ENCODE measurements at regions not wholly inside any gene's neighbourhood (a gene's known extent, or its start where the extent isn't known, plus 50 kb on each side); places are given as distances from the start of the nearest gene placed in this dataset.
A peak's percentile ranks its signal among the peaks of the same experiment; 100 is the strongest.
"Not testable (repeated sequence)": the region's sequence is repeated elsewhere in the genome, so short reads cannot be mapped to it uniquely, and the experiment has no call there.

- H3K36me3 ChIP-seq (ENCODE audit: control insufficient read depth in 2 of 2, extremely low read depth in 1 of 2, insufficient read depth in 2 of 2, low read length in 2 of 2); H3K27me3 ChIP-seq (ENCODE audit: control insufficient read depth, extremely low read depth, insufficient read depth, low read length); H3K4me1 ChIP-seq (ENCODE audit: control insufficient read depth, extremely low read depth, insufficient read depth, low read length); DNase-seq (ENCODE audit: low read depth, low spot score); H4K20me1 ChIP-seq (ENCODE audit: control insufficient read depth, extremely low read depth, insufficient read depth, low read length); H3K4me3 ChIP-seq (ENCODE audit: control insufficient read depth in 2 of 3, extremely low read depth in 1 of 3, insufficient read depth in 2 of 3, low read depth in 1 of 3, low read length in 3 of 3); dilution Hi-C loops (cut with MboI; ENCODE audit: extremely low pct_ligation_motif_present, low sequenced_read_pairs); H3K9me3 ChIP-seq (ENCODE audit: control insufficient read depth, low read depth, low read length); H3K9me1 ChIP-seq (ENCODE audit: control insufficient read depth, extremely low read depth, insufficient read depth, low read length); FAIRE-seq; H3K27ac ChIP-seq (ENCODE audit: control insufficient read depth, insufficient read depth, low read length); H3K79me2 ChIP-seq (ENCODE audit: control insufficient read depth, insufficient read depth, low read length); H2AFZ ChIP-seq (ENCODE audit: control insufficient read depth, low read length); H3K4me2 ChIP-seq (ENCODE audit: control insufficient read depth, extremely low read depth, insufficient read depth, low read depth, low read length); H3K9ac ChIP-seq (ENCODE audit: control insufficient read depth, extremely low read depth, insufficient read depth, low read length): not testable (repeated sequence)
These were observed 371.8 kb downstream of the SRGAP2C start for GRCh38 chr1:121556560-121556959.

GRCh38 chr1:121558034-121558433 lies 373.3 kb downstream of the SRGAP2C start:
- dilution Hi-C loops (cut with MboI; ENCODE audit: extremely low pct_ligation_motif_present, low sequenced_read_pairs) = not testable (repeated sequence)

GRCh38 chr1:121558514-121558913 lies 373.7 kb downstream of the SRGAP2C start:
- H3K79me2 ChIP-seq (ENCODE audit: control insufficient read depth, insufficient read depth, low read length) = no peaks in the 10 kb centered on the region
- dilution Hi-C loops (cut with MboI; ENCODE audit: extremely low pct_ligation_motif_present, low sequenced_read_pairs) = no loop called here
- H3K27me3 ChIP-seq (ENCODE audit: control insufficient read depth, extremely low read depth, insufficient read depth, low read length) = no peaks in the 10 kb centered on the region
- H3K9ac ChIP-seq (ENCODE audit: control insufficient read depth, extremely low read depth, insufficient read depth, low read length) = no peak overlapping the region
- no peaks in the 10 kb centered on the region for H3K9me3 ChIP-seq (ENCODE audit: control insufficient read depth, low read depth, low read length)
- peak overlapping the region; percentile 30 for H3K4me2 ChIP-seq (ENCODE audit: control insufficient read depth, extremely low read depth, insufficient read depth, low read depth, low read length)
- no peaks in the 10 kb centered on the region for H3K36me3 ChIP-seq (ENCODE audit: control insufficient read depth in 2 of 2, extremely low read depth in 1 of 2, insufficient read depth in 2 of 2, low read length in 2 of 2)
- no peak for TF ChIP-seq CTCF (optimal IDR thresholded peaks at IDR 0.05 in 1 of 3, IDR thresholded peaks at IDR 0.05 in 1 of 3, conservative IDR thresholded peaks at IDR 0.05 in 1 of 3; ENCODE audit: extremely low read depth in 1 of 3, insufficient read depth in 2 of 3, low read length in 3 of 3)
- no peak for TF ChIP-seq EZH2 (IDR thresholded peaks at IDR 0.05; ENCODE audit: low read length)
- H2AFZ ChIP-seq (ENCODE audit: control insufficient read depth, low read length) = no peak overlapping the region
- H4K20me1 ChIP-seq (ENCODE audit: control insufficient read depth, extremely low read depth, insufficient read depth, low read length) = no peaks in the 10 kb centered on the region
- FAIRE-seq (peak; percentile 76), DNase-seq (ENCODE audit: low read depth, low spot score) (peak; percentile 15)
- no peak overlapping the region for H3K4me3 ChIP-seq (ENCODE audit: control insufficient read depth in 2 of 3, extremely low read depth in 1 of 3, insufficient read depth in 2 of 3, low read depth in 1 of 3, low read length in 3 of 3)
- H3K4me1 ChIP-seq (ENCODE audit: control insufficient read depth, extremely low read depth, insufficient read depth, low read length) = no peaks in the 10 kb centered on the region
- H3K27ac ChIP-seq (ENCODE audit: control insufficient read depth, insufficient read depth, low read length) = no peak overlapping the region
- H3K9me1 ChIP-seq (ENCODE audit: control insufficient read depth, extremely low read depth, insufficient read depth, low read length) = no peaks in the 10 kb centered on the region

More at GRCh38 chr1:121558034-121558433, 373.3 kb downstream of the SRGAP2C start:
- not testable (repeated sequence) for H3K4me3 ChIP-seq (ENCODE audit: control insufficient read depth in 2 of 3, extremely low read depth in 1 of 3, insufficient read depth in 2 of 3, low read depth in 1 of 3, low read length in 3 of 3); H3K27me3 ChIP-seq (ENCODE audit: control insufficient read depth, extremely low read depth, insufficient read depth, low read length); H3K4me1 ChIP-seq (ENCODE audit: control insufficient read depth, extremely low read depth, insufficient read depth, low read length); DNase-seq (ENCODE audit: low read depth, low spot score); H3K9me3 ChIP-seq (ENCODE audit: control insufficient read depth, low read depth, low read length); H3K36me3 ChIP-seq (ENCODE audit: control insufficient read depth in 2 of 2, extremely low read depth in 1 of 2, insufficient read depth in 2 of 2, low read length in 2 of 2); FAIRE-seq; H3K9me1 ChIP-seq (ENCODE audit: control insufficient read depth, extremely low read depth, insufficient read depth, low read length); H3K27ac ChIP-seq (ENCODE audit: control insufficient read depth, insufficient read depth, low read length); H3K4me2 ChIP-seq (ENCODE audit: control insufficient read depth, extremely low read depth, insufficient read depth, low read depth, low read length); H3K79me2 ChIP-seq (ENCODE audit: control insufficient read depth, insufficient read depth, low read length); H4K20me1 ChIP-seq (ENCODE audit: control insufficient read depth, extremely low read depth, insufficient read depth, low read length); H3K9ac ChIP-seq (ENCODE audit: control insufficient read depth, extremely low read depth, insufficient read depth, low read length)
- H2AFZ ChIP-seq (ENCODE audit: control insufficient read depth, low read length) = peak overlapping the region; percentile 16
